Activated T-cell treated with anti-CD3 and anti-CD28 coated beads, Interleukin-2, amount 50 U/mL, for 72 hours (primary cell): ENCODE measurements at regions not wholly inside any gene's neighbourhood (a gene's known extent, or its start where the extent isn't known, plus 50 kb on each side); places are given as distances from the start of the nearest gene placed in this dataset.
"Not testable (repeated sequence)": the region's sequence is repeated elsewhere in the genome, so short reads cannot be mapped to it uniquely, and the experiment has no call there.

Experiments
- ATAC-seq, 2 donors: fragments of 150-1000 bp; cut with Tn5 transposase; replicated peaks in 1 of 2; 2 replicates each; pipeline ENCODE4 v1.10.0; 2021; ENCODE audit warnings: moderate library complexity in 2 of 2, mild to moderate bottlenecking in 1 of 2
- DNase-seq, 2 donors: peaks; one replicate each; pipeline ENCODE4 v3.0.0; 2021 to 2022; ENCODE audit warnings: mixed read lengths in 1 of 2
- H3K27ac Mint-ChIP-seq: one replicate; pipeline ENCODE4 v1.8.0; 2022; ENCODE audit warnings: mild to moderate bottlenecking, moderate library complexity, mixed read lengths
- H3K27me3 Mint-ChIP-seq: one replicate; pipeline ENCODE4 v1.8.0; 2022; ENCODE audit warnings: low read depth, mixed read lengths
- H3K36me3 Mint-ChIP-seq, 2 donors: one replicate each; pipeline ENCODE4 v1.8.0; 2022; ENCODE audit warnings: mixed read lengths in 2 of 2, mild to moderate bottlenecking in 1 of 2; ENCODE audit not compliant: insufficient read depth in 2 of 2
- H3K4me1 Mint-ChIP-seq: one replicate; pipeline ENCODE4 v1.8.0; 2022; ENCODE audit warnings: low read depth, mixed read lengths
- H3K4me3 Mint-ChIP-seq, 2 donors: one replicate each; pipeline ENCODE4 v1.8.0; 2022; ENCODE audit warnings: mild to moderate bottlenecking in 2 of 2, mixed read lengths in 2 of 2, moderate library complexity in 2 of 2
- H3K9me3 Mint-ChIP-seq, 2 donors: one replicate each; pipeline ENCODE4 v1.8.0; 2022; ENCODE audit warnings: mixed read lengths in 2 of 2

- H3K4me1 Mint-ChIP-seq: no peaks in the 10 kb centered on the region
- no peak overlapping the region for H3K4me3 Mint-ChIP-seq
- ATAC-seq (no peak), DNase-seq (no peak)
- H3K9me3 Mint-ChIP-seq: peaks cover 0 to 5% of the 10 kb centered on the region in 2 donors
- no peak overlapping the region for H3K27ac Mint-ChIP-seq
- no peaks in the 10 kb centered on the region for H3K36me3 Mint-ChIP-seq
- no peaks in the 10 kb centered on the region for H3K27me3 Mint-ChIP-seq
Measured at GRCh38 chr2:125983364-125983763, 672.6 kb upstream of the GYPC start.

- peaks cover 1 to 3% of the 10 kb centered on the region in 2 donors for H3K9me3 Mint-ChIP-seq
- no peak for DNase-seq
- no peaks in the 10 kb centered on the region for H3K36me3 Mint-ChIP-seq
- no peak overlapping the region for H3K27ac Mint-ChIP-seq
- no peak overlapping the region for H3K4me3 Mint-ChIP-seq
- no peaks in the 10 kb centered on the region for H3K4me1 Mint-ChIP-seq
- ATAC-seq: no peak
- no peaks in the 10 kb centered on the region for H3K27me3 Mint-ChIP-seq
Measured at GRCh38 chr2:126029316-126029715, 626.6 kb upstream of the GYPC start.

DNA sequence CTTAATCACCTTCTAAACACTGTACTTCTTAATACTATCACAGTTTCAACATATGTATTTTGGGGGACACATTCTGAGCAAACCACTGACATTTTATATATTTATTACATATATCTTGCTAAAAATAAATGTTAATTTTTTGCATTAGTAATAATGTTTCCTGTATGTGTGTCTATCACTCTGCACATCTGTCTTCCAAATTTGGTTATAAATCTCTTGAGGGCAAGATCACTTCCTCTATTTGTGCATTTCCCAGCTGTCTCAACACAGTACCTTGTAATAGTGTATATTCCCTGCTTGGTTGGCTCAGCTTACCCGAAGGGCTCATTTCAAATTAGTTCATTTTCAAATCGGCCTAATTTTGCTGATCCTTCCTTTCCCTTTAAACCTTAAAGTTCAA, 617.1 kb upstream of the GYPC start:
- no peak overlapping the region for H3K4me3 Mint-ChIP-seq
- no peaks in the 10 kb centered on the region for H3K9me3 Mint-ChIP-seq
- H3K27ac Mint-ChIP-seq: no peak overlapping the region
- no peaks in the 10 kb centered on the region for H3K27me3 Mint-ChIP-seq
- ATAC-seq (no peak), DNase-seq (no peak)
- no peaks in the 10 kb centered on the region for H3K36me3 Mint-ChIP-seq
- H3K4me1 Mint-ChIP-seq: no peaks in the 10 kb centered on the region

DNA sequence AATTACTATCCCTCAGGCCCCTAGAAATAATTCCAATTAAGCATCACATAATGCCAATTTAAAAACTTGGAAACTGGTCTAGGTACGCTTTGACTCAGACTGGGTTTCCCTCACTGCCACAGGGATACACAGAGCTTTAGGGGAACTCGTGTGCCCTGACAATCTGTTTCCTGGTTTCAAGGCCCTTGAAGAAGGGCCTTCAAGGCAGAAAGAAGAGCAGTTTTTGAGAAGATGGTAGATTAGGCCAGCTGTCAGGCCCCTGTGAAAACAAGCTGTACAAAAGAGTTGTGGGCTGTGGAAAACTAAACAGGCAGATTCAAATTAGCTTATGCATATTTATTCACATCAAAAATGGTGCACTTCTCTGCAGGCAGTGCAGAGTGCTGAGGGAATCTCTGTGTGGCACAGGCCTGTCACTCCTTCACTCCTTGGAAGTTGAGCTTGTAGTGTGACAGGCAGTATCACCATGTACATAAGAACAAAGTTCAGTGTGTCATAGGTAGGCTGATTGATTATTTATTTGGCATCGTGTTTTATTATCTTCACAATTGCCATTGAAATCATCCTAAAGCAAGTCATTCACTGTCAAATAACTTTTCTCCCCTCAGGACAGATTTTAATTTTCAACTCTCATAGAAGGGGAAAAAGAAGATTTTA, 614.4 kb upstream of the GYPC start:
- no peak for ATAC-seq
- no peak overlapping the region for H3K4me3 Mint-ChIP-seq
- DNase-seq: no peak
- no peak overlapping the region for H3K27ac Mint-ChIP-seq
- no peaks in the 10 kb centered on the region for H3K27me3 Mint-ChIP-seq
- no peaks in the 10 kb centered on the region for H3K9me3 Mint-ChIP-seq
- H3K36me3 Mint-ChIP-seq: no peaks in the 10 kb centered on the region
- no peaks in the 10 kb centered on the region for H3K4me1 Mint-ChIP-seq

DNA sequence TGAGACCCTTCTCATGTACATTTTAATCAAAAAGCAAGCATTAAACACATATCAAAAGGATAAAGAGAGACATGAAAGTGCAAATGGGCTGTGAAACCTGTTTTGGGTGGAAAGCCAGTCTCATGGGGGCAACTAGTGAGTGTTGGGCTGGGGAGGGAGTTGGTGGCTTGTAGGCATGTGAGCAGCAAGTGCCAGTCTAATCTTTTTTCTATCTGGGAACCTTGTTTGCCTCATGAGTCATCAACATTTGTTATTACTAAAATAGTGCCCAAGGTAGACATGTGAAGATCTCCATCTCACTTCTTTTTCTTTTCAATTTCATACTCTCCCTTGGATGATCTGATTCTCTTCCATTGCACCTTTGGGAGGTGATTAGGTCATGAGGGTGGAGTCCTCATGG, 613.9 kb upstream of the GYPC start:
- ATAC-seq: no peak
- Mint-ChIP-seq H3K27ac (no peak overlapping the region), H3K4me3 (no peak overlapping the region), H3K4me1 (no peaks in the 10 kb centered on the region), H3K9me3 (peaks cover 0 to 2% of the 10 kb centered on the region in 2 donors), H3K36me3 (no peaks in the 10 kb centered on the region), H3K27me3 (no peaks in the 10 kb centered on the region)
- no peak for DNase-seq

DNA sequence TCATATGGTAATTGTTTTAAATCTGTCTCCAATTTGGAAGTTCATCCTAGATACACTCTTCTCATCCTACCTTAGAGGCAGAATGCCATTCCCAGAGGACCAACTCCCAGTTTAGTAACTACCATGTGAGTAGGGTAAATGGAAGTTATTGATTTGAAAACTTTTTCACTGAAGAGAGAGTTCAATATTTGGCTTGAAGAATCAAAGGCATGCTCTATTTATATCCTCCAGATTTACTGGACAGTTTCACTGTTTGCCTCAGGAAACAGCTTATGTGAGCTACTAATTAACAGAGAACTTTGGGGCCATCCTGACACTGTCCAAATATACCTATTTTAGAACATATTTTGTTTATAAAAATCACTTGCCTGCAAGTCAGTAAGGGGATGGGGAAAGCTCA, 607.2 kb upstream of the GYPC start:
- Mint-ChIP-seq H3K27me3 (no peaks in the 10 kb centered on the region), H3K9me3 (peaks cover 4 to 8% of the 10 kb centered on the region in 2 donors), H3K36me3 (no peaks in the 10 kb centered on the region), H3K4me3 (no peak overlapping the region), H3K4me1 (no peaks in the 10 kb centered on the region), H3K27ac (no peak overlapping the region)
- DNase-seq (no peak), ATAC-seq (no peak)

DNA sequence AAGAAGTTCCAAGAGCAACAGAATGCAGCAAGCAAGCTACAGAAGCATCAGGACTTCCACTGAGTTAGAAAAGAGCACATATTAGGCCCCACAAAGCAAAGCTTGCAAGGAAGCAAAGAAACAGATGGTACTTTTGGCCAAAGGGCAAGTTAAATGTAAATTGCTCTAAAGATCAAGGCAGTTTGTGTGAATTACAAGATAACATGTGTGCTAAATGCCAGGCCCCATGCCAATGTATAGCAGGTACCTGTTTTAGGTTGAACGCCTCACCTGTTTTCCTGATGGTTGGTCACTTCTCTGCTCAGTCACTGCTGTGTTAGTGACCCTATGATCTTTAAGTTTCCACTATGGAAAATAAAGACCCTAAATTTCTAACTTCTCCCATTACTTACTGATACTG, 606.5 kb upstream of the GYPC start:
- Mint-ChIP-seq H3K27me3 (no peaks in the 10 kb centered on the region), H3K36me3 (no peaks in the 10 kb centered on the region), H3K9me3 (peaks cover 4 to 8% of the 10 kb centered on the region in 2 donors), H3K4me1 (no peaks in the 10 kb centered on the region), H3K27ac (no peak overlapping the region), H3K4me3 (no peak overlapping the region)
- DNase-seq (no peak), ATAC-seq (no peak)

GRCh38 chr2:126050991-126051736, 604.8 kb upstream of the GYPC start:
- H3K4me1 Mint-ChIP-seq: no peaks in the 10 kb centered on the region
- no peak overlapping the region for H3K27ac Mint-ChIP-seq
- no peak overlapping the region for H3K4me3 Mint-ChIP-seq
- peaks cover 8 to 10% of the 10 kb centered on the region in 2 donors for H3K9me3 Mint-ChIP-seq
- H3K36me3 Mint-ChIP-seq: no peaks in the 10 kb centered on the region
- H3K27me3 Mint-ChIP-seq: no peaks in the 10 kb centered on the region
- ATAC-seq: no peak
- DNase-seq: no peak

DNA sequence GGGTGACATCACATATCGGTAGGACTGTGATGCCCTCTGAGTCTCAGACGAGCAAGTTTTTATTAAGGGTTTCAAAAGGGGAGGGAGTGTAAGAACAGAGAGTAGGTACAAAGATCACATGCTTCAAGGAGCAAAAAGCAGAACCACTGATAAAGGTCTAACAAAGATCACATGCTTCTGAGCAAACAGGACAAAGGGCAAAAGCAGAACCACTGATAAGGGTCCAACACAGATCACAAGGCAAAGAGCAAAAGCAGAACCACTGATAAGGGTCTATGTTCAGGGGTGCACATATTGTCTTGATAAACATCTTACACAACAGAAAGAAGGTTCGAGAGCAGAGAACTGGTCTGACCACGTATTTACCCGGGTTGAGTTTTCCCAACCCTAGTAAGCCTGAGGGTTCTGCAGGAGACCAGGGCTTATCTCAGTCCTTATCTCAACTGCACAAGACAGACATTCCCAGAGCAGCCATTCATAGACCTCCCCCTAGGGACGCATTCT, 604.2 kb upstream of the GYPC start:
- ATAC-seq, H3K4me1 Mint-ChIP-seq: not testable (repeated sequence)

DNA sequence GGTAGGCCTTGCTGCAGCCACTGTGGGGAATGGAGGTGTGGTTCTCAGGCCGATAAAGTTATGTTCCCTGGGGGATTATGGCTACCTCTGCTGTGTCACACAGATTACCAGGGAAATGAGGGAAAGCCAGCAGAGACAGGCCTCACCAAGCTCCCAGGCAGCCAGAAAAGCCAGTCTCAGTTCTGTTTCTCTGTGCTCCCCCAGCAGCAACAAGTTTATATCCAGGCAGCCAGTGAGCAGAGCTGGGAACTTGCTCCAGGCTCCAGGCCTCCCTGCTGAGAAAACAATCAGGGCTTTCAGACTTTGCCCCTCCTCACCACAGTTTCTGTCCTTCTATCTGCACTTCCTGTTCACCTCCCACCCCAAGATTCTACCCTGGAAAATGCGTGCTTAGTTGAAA, 596.6 kb upstream of the GYPC start:
- DNase-seq: no peak
- Mint-ChIP-seq H3K9me3 (peaks cover 16 to 19% of the 10 kb centered on the region in 2 donors), H3K4me3 (no peak overlapping the region), H3K27ac (no peak overlapping the region), H3K4me1 (no peaks in the 10 kb centered on the region), H3K27me3 (no peaks in the 10 kb centered on the region), H3K36me3 (peaks cover 2 to 5% of the 10 kb centered on the region in 2 donors)
- ATAC-seq: no peak

More for the DNA sequence above, 604.2 kb upstream of the GYPC start:
- H3K36me3 Mint-ChIP-seq, DNase-seq, H3K27ac Mint-ChIP-seq, H3K4me3 Mint-ChIP-seq, H3K27me3 Mint-ChIP-seq: not testable (repeated sequence)
- H3K9me3 Mint-ChIP-seq: peaks cover 8 to 11% of the 10 kb centered on the region in 2 donors

- no peaks in the 10 kb centered on the region for H3K36me3 Mint-ChIP-seq
Measured at GRCh38 chr2:126085011-126085795, 570.8 kb upstream of the GYPC start.

DNA sequence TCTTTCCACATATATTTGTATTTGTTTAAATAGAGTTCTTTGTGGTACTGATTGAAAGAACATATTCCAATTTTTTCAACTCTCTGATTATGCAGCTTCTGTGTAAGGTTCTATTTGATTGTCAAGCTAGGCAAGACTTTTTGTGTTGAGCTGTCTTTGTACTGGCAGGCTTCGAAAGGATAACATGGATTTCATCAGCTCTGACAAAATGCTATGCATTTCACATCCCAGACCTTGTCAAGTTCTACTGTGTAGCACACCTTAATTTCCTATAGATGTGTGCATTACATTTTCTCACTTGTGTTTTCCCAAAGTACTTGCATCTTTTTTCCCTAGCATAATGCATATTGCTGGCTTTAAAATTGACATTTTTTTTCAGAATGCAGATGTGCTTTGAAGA, 555.0 kb upstream of the GYPC start:
- peaks cover 6 to 9% of the 10 kb centered on the region in 2 donors for H3K9me3 Mint-ChIP-seq
- H3K27ac Mint-ChIP-seq: no peak overlapping the region
- DNase-seq: no peak
- H3K4me1 Mint-ChIP-seq: no peaks in the 10 kb centered on the region
- H3K27me3 Mint-ChIP-seq: no peaks in the 10 kb centered on the region
- H3K36me3 Mint-ChIP-seq: peaks cover 0 to 1% of the 10 kb centered on the region in 2 donors
- ATAC-seq: no peak
- H3K4me3 Mint-ChIP-seq: no peak overlapping the region

More at GRCh38 chr2:126085011-126085795, 570.8 kb upstream of the GYPC start:
- Mint-ChIP-seq H3K27ac (no peak overlapping the region), H3K4me1 (no peaks in the 10 kb centered on the region), H3K9me3 (peaks cover 0 to 6% of the 10 kb centered on the region in 2 donors), H3K4me3 (no peak overlapping the region), H3K27me3 (no peaks in the 10 kb centered on the region)
- ATAC-seq (no peak), DNase-seq (no peak)

DNA sequence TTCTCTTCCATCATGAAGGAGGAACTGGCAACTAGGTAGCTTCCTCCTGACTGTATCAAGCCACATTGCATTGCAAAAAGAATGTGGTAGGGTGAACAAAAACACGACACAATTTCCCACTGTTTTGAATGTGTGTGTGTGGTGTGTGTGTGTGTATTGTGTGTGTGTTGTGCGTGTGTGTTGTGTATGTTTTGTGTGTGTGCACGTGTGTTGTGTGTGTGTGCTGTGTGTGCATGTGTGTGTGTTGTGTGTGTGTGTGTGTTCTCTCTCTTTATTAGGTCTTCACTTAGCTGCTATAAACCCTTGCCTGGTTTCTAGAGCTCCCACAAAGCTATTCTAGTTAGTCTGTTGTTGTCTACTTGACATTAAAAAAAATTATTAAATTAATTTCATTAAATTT, 550.0 kb upstream of the GYPC start:
- Mint-ChIP-seq H3K27ac (no peak overlapping the region), H3K4me1 (no peaks in the 10 kb centered on the region), H3K27me3 (no peaks in the 10 kb centered on the region), H3K4me3 (no peak overlapping the region), H3K36me3 (peaks cover 0 to 2% of the 10 kb centered on the region in 2 donors), H3K9me3 (peaks cover 5 to 7% of the 10 kb centered on the region in 2 donors)
- ATAC-seq (no peak), DNase-seq (no peak)
